SK-N-MC (cell line): ENCODE measurements at regions not wholly inside any gene's neighbourhood (a gene's known extent, or its start where the extent isn't known, plus 50 kb on each side); places are given as distances from the start of the nearest gene placed in this dataset.

Experiments used
- EZH2 ChIP-seq: fragments of 200-600 bp; sonication (generic); IDR thresholded peaks from one replicate; pipeline ENCODE4 v1.6.1; 2017; ENCODE audit warnings: antibody characterized with exemption
- FOXP2 ChIP-seq: optimal IDR thresholded peaks from 2 replicates; pipeline ENCODE3; 2011; ENCODE audit warnings: mild to moderate bottlenecking, moderate library complexity; ENCODE audit not compliant: insufficient read depth; ENCODE audit errors: extremely low read length, control extremely low read depth
- POLR2AphosphoS5 ChIP-seq: IDR thresholded peaks from 2 replicates; pipeline ENCODE4 v1.6.1; 2012; ENCODE audit warnings: mild to moderate bottlenecking, low read depth, low read length, borderline replicate concordance

GRCh38 chr4:33453436-33453835 lies 2733.3 kb downstream of the PCDH7 start:
- TF ChIP-seq POLR2AphosphoS5 (no peak), EZH2 (no peak), FOXP2 (no peak)
